H7 (cell line): ENCODE measurements at regions not wholly inside any gene's neighbourhood (a gene's known extent, or its start where the extent isn't known, plus 50 kb on each side); places are given as distances from the start of the nearest gene placed in this dataset.
"Not testable (repeated sequence)": the region's sequence is repeated elsewhere in the genome, so short reads cannot be mapped to it uniquely, and the experiment has no call there.

Source experiments
- DNase-seq: peaks from one replicate; pipeline ENCODE4 v3.0.0; 2012
- H3K27me3 ChIP-seq: 2 replicates; pipeline ENCODE4 v1.6.0; 2011; ENCODE audit warnings: mild to moderate bottlenecking, low read length; ENCODE audit not compliant: control insufficient read depth, insufficient read depth
- H3K36me3 ChIP-seq: replicated peaks from 2 replicates; pipeline ENCODE4 v1.5.1; 2011; ENCODE audit warnings: low read length; ENCODE audit not compliant: control insufficient read depth, insufficient read depth
- H3K4me3 ChIP-seq: 2 replicates; pipeline ENCODE4 v1.5.1; 2011; ENCODE audit warnings: low read depth, mild to moderate bottlenecking, control low read depth, low read length, moderate library complexity; ENCODE audit not compliant: insufficient read depth

GRCh38 chr5:123294544-123294943 is 128.7 kb downstream of the CEP120 start:
- Histone ChIP-seq H3K27me3 (no peaks in the 10 kb centered on the region), H3K36me3 (no peaks in the 10 kb centered on the region), H3K4me3 (no peak overlapping the region)
- no peak for DNase-seq

DNA sequence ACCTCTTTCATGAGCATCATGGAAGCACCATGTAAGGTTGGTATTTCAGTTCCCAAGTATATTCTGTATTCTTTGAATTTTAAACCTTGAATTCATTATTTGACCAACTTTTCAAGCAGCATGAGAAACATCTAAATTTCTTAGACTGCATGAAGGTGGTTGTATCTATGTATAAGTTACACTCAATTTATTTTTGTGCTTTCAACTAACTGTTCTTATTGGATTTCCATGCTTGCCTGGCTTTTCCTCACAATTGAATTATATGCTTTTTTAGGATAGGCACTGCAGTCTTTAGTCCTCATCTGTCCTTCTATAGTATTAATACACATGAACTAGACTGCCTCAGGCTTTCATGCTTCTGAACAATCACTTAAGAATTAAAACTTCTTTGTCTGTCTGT is 134.0 kb downstream of the CEP120 start:
- H3K27me3 ChIP-seq = peaks cover 8% of the 10 kb centered on the region
- H3K36me3 ChIP-seq = no peaks in the 10 kb centered on the region
- no peak overlapping the region for H3K4me3 ChIP-seq
- no peak for DNase-seq

DNA sequence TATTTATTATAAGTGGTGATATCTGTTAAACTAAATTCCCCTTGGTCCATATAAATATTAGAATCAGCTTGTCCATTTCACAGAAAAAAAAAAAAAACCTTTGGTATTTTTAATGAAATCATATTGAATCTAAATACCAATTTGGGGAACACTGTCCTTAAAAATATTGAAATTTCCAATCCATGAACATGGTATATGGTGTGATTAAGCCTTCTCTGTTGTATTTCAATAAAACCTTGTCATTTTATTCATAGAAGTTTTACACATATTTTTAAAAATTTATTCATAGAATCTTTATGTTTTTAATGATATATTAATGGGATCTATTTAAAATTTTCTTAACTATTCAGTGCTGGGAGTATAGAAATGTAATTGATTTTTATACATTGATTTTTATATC is 135.3 kb downstream of the CEP120 start:
- Histone ChIP-seq H3K4me3 (no peak overlapping the region), H3K36me3 (no peaks in the 10 kb centered on the region), H3K27me3 (peaks cover 11% of the 10 kb centered on the region)
- DNase-seq = no peak

- Histone ChIP-seq H3K36me3 (no peaks in the 10 kb centered on the region), H3K27me3 (peaks cover 11% of the 10 kb centered on the region), H3K4me3 (no peak overlapping the region)
- DNase-seq = no peak
These were observed 136.3 kb downstream of the CEP120 start for GRCh38 chr5:123286891-123287290.

DNA sequence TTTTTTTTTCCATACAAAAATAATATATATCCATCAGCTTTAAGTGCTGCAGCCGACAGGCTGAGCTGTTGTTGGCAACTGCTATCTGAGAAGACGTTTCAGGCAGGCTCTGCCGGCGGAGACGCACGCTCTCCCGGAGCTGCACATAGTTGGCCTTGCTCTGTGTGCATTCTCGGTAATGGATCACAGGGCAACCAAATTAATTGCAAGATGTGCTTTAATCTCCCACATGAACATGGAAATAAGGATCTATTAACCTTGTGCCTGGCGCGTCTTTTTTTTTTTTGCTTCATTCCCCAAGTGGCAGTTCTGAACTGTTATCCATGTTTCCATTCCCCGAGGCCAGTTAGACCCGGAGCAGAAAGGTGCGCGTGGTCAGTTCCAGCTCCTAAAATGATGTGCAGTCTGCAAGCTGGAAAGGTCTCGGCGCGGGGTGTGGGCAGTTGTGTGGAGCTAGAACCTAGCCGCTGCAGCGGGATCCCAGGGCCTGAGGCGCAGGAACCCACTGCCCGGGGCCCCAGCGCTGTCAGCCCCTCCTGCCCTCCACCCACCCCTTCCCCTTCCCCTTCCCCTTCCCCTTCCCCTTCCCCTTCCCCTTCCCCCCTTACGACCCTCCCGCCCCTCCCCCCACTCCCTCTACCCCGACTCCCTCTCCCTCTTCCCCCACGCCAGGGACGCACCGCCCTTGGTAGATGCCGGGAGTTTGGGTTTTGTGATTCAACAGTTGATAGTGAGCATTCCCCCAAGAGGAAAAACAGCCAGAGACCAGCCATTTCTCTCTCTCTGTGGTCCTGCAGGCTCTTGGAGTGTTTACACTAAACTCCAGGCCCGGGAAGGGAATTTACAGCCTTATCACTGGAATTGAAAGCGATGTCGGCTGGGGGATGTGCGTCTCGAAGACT is 137.8 kb downstream of the CEP120 start:
- Histone ChIP-seq H3K36me3 (no peaks in the 10 kb centered on the region), H3K4me3 (peak overlapping the region; percentile 58), H3K27me3 (peaks cover 11% of the 10 kb centered on the region)
- DNase-seq = peak; percentile 75

DNA sequence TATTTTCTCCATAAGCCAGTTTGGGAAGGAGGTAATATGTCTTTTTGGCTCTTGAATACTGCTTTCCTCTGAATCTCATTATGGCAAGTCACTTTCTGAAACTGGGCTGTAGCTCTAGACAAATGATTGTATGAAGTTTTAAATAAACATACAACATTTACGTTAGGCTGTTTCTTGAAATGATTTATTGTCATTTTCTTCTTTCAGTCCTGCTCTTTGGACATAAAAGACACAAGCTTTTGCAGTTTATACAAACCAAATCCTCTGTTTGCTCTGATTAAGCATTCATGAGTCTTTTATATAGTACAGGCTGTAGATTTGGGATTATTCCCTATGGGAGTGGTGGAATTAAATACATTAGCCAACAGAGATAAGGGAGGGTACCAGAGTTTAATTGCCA is 139.7 kb downstream of the CEP120 start:
- DNase-seq = no peak
- H3K36me3 ChIP-seq = no peaks in the 10 kb centered on the region
- no peak overlapping the region for H3K4me3 ChIP-seq
- peaks cover 11% of the 10 kb centered on the region for H3K27me3 ChIP-seq

DNA sequence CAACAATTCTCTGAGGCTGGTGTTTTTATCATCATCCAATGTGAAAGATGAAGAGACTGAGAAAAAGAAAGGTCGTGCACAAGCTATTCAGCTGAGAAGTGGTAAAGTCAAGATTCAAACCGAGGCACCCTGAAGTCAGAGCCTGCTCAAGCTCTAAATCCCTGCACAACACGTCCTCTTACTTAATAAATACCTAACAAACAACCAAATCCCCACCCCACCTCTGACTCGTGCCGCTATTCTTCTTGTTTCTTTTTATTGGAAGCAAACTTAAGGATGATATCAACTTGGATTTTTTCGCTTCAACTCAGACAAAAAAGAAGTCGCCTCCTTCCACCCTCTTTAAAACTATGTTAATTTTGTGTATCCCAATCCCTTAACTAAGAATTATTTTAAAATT is 140.2 kb downstream of the CEP120 start:
- DNase-seq = no peak
- Histone ChIP-seq H3K4me3 (no peak overlapping the region), H3K36me3 (no peaks in the 10 kb centered on the region), H3K27me3 (peaks cover 11% of the 10 kb centered on the region)

DNA sequence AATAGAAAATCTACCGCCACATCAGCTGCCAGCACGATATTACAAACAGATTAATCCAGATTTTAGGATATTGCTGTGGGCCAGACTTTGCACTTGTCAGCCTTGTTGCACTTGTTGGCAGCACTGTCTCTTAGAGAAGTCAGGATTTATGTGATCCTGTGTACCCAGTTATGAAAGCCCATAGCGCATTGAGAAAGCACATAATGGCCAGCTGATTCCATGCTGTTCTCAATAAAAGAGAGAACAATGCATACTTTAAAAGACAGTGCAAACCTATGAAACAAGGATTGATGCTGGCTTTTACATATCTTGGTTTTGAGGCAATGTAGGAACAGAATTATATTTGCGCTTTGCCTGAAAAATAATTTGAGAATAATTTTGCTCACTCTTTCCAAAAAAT is 140.8 kb downstream of the CEP120 start:
- peaks cover 11% of the 10 kb centered on the region for H3K27me3 ChIP-seq
- H3K36me3 ChIP-seq = no peaks in the 10 kb centered on the region
- no peak overlapping the region for H3K4me3 ChIP-seq
- DNase-seq = no peak

DNA sequence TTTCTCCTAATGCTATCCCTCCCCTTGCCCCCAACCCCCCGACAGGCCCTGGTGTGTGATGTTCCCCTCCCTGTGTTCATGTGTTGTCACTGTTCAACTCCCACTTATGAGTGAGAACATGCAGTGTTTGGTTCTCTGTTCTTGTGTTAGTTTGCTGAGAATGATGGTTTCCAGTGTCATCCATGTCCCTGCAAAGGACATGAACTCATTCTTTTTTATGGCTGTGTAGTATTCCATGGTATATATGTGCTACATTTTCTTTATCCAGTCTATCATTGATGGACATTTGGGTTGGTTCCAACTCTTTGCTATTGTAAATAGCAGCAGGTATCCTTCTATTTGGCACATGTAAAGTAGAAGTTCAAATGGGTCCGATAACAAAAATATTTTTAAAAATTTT is 142.3 kb downstream of the CEP120 start:
- H3K27me3 ChIP-seq, DNase-seq, H3K36me3 ChIP-seq, H3K4me3 ChIP-seq: not testable (repeated sequence)

DNA sequence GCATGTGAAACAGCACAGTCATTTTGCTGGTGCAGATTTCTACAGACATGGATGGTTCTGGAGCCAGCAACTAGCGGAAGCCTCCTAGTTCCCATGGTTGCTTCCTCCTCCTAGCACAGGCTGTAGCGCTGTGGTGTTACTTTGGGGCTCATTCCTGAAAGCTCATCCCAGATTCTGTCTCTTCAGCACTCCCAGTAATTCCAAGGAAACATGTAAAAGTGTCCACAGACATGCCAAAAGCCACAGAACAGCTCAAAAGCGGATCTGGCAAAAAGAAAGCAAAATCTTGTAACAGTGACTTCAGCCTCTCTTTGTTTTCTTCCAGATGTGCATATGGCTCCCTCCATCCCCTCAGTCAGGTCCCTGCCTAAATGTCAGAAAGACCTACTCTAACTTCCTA is 144.1 kb downstream of the CEP120 start:
- Histone ChIP-seq H3K36me3 (no peaks in the 10 kb centered on the region), H3K4me3 (no peak overlapping the region), H3K27me3 (peaks cover 4% of the 10 kb centered on the region; the same call in 1 of the 2 replicates)
- DNase-seq = no peak

DNA sequence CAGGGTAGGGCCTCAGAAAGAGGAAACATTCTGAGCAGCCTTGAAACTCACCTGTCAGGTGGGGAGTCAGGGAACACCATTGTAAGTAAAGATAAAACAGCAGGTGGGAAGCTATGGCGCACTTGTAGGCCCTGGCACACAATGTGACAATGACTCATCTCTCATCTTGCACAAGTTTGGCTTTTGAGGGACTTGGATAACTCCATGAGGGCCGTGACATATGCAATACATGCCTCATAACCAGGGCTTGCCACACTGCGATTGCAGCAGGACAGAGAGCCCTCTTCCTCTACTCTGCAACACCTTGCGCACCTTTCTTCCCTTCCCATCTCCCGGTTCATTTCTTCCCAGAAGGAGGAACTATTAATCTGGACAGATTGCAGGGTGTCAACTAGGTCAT is 144.9 kb downstream of the CEP120 start:
- no peak for DNase-seq
- H3K4me3 ChIP-seq = no peak overlapping the region
- no peaks in the 10 kb centered on the region for H3K36me3 ChIP-seq
- 0 out of 2 replicates have a peak, but pooled peaks cover 1% of the 10 kb centered on the region for H3K27me3 ChIP-seq

- Histone ChIP-seq H3K36me3 (no peaks in the 10 kb centered on the region), H3K27me3 (no peaks in the 10 kb centered on the region), H3K4me3 (no peak overlapping the region)
- no peak for DNase-seq
These were observed 149.2 kb downstream of the CEP120 start for GRCh38 chr5:123273984-123274383.

DNA sequence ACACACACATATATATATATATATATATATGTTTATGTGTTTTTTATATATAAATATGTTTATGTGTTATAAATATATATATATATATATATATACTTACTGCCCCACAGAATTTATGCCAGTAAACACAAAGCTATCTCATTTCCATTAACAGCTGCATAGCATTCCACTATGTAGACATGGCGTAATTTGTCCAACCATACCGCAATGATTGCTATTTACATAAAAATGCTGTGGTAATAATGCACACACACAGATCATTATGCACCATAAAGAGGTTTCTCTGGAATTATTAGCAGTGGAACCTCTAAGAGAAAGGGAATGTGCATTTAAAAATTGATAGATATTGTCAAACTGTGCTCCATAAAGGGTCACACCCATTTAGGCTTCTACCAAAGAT is 150.1 kb downstream of the CEP120 start:
- H3K36me3 ChIP-seq = no peaks in the 10 kb centered on the region
- no peak for DNase-seq
- H3K4me3 ChIP-seq = no peak overlapping the region
- no peaks in the 10 kb centered on the region for H3K27me3 ChIP-seq

GRCh38 chr5:123269851-123270250 is 153.4 kb downstream of the CEP120 start:
- H3K36me3 ChIP-seq = no peaks in the 10 kb centered on the region
- DNase-seq = no peak
- H3K4me3 ChIP-seq = no peak overlapping the region
- no peaks in the 10 kb centered on the region for H3K27me3 ChIP-seq

- H3K36me3 ChIP-seq = no peaks in the 10 kb centered on the region
- no peaks in the 10 kb centered on the region for H3K27me3 ChIP-seq
- no peak overlapping the region for H3K4me3 ChIP-seq
- no peak for DNase-seq
These were observed 153.8 kb downstream of the CEP120 start for GRCh38 chr5:123269436-123269835.
